Activated effector memory CD4-positive, alpha-beta T cell treated with Interleukin-2 at 50 U/mL for 16 hours (primary cell): ENCODE measurements at regions not wholly inside any gene's neighbourhood (a gene's known extent, or its start where the extent isn't known, plus 50 kb on each side); places are given as distances from the start of the nearest gene placed in this dataset.

Experiments used
- DNase-seq: peaks from one replicate; pipeline ENCODE4 v3.0.0-alpha.2; 2020

DNA sequence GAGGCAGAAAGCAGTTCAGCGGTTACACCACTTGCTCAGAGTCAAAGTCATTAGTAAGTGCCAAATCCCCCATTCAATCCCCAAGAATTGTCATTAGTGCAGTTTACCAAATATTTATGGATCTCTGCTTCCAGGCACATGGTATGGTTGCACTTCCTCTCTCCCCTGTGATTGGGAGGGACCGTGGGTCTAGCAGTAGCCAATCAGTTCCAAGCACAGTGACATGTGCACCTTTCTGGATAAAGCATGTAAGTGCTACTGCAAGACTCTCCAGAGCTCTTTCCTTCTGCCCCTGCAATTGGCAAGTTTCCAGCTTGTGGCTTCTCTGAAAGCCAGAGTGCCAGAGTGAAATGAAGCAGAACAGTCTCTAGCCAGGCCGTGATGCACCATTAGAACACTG, 85.3 kb upstream of the FLRT2 start:
- no peak for DNase-seq

DNA sequence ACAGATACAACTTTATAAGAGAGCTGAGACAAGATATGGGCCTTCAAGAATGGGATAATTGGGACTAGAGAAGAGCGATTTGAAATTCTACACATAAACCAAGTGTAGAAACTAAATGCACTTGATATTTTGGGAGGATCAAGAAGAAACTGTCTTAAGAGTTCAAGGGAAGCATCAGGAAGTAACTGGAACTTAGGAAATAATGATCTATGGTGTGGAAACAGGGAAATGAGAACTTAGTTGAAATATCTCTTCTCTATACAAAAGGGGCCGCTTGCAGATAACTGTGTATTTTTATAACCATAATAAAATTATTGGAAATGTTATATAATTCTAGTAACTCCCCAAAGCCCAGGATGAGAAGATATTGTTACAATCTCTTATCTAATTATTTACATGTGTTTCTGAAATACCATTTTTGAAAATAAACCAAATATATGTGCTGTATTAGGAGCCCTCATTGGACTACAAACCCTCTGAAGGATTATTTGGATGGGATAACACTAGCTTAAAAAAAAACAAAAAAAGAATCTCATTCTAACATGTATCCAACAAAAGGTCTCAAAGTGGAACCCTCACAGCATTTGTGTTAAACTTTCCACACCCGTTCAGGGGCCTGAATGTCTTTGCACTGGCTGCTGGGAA, 84.7 kb upstream of the FLRT2 start:
- no peak for DNase-seq

DNA sequence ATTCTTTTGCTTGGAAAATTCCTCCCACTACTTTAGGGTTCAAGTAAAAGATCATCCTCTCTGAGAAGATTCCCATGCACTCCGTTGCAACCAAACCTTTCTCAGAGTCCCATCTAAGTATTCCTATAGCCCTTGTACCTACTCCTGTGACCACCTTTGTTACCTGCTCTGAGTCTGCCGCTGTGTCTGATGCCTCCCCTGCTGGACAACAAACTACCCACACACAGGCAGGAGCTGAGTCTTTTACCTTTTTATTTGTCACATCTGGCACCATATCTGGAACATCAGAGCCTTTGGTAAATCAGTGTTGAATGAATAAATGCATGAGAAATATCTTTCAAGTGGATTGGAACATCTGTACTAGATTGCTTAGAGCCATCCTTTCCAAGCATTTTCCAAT, 82.1 kb upstream of the FLRT2 start:
- no peak for DNase-seq

DNA sequence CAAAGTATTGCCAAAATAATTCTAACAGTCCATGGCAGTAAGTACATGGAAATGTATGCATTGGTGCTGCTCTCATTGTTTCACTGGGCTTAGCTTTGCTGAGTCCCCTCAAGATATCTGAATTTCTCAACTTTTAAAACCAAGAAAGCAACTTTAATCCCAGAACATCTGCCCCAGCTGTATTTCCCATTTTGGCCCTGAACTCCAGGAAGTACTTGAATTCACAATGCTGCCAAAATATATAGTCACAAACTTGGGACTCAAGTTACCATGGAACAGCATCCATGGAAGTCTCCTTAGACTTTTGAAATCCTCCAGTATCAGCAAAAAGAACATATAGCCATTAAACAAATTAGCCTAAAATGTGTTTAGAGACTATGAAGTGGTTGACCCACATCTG, 78.5 kb upstream of the FLRT2 start:
- no peak for DNase-seq

DNA sequence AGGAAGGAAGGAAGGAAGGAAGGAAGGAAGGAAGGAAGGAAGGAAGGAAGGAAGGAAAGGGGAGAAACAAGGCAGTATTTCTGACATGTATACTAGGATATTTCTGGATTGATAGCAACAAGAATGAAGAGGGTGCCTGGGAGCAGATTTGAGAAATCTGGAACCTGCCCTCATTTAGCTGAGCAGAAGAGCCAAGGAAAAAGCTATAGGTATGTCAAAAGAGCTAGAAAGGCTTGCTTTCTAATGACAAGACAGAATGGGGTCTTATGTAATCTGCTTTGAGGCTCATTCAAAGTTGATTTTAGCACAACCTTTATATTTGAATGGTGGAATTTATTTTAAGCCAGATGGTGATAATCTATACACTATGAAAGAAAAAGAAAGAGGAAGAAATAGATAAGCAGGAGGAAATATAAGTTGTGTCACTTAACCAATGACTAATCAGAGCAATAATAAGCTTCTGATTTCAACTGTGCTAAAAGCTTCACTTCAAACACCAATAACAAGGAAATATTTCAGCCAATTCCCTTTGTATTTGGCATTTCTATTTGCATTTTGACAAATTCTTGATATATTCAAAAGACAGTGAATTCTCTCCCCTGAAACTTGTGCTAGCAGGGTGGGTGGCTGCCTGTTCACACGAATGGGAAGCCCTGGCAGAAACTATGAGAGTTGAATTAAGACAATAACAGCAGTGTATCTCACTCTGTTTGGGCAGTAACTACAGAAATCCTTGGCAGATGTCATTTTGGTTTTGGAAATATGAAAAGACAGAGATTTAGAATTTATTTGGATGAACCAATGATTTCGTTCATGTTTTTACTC, 76.3 kb upstream of the FLRT2 start:
- DNase-seq, result no peak

DNA sequence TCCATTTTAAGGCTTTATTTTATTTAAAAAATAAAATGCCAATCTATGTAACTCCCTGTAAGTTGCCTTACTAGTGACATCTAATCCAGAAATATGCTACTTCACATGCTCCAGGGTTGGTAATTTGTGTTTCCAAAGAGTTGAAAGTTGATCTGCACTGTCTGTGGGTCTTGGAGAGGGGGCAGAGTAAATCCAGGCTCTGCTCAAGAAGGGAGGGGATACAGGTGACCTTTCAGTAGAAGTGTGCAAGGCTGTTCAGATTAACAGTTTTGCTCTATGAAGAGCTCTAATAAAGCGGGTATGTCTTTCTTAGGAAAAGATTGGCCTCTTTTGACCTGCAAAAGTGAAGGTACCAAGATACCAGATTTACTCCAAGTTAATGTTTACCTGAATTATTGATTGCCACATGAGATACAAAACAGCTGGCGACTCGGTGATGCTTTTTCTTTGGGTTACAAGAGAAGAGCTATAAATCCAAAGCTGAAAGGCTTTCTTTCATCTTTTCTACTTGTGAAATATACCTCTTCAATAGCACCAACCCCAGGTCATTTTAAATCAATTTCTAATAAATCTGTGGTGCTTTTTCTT, 75.6 kb upstream of the FLRT2 start:
- DNase-seq, result no peak

DNA sequence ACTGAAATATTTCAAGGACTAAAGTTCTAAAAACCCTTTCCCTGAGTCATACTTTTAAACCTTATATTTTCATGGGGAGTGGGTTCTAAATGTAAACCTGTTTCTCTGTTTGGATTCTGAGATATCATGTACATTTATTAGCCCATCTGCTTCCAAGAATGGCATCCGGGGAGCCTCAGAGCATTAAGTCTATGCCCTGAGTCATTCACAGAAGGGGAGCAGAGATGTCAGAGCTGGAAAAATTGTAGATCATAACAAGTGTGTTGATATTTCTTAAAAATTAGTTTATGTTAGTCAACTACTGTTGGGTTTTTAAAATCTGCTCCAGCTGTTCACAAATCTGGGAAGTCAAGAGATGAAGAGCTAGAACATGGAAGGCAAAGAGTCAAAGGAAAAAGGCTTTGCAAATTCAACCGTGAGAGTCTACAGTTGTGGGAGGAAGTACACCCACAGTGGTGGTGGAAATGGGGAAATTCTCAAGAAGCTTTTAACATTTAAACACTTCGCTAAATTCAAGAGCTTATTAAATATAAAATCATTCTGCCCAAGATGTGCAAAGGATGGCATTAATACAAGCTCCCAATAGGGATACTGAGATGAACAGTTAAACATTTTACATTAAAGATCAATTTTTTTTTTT, 70.5 kb upstream of the FLRT2 start:
- no peak for DNase-seq

DNA sequence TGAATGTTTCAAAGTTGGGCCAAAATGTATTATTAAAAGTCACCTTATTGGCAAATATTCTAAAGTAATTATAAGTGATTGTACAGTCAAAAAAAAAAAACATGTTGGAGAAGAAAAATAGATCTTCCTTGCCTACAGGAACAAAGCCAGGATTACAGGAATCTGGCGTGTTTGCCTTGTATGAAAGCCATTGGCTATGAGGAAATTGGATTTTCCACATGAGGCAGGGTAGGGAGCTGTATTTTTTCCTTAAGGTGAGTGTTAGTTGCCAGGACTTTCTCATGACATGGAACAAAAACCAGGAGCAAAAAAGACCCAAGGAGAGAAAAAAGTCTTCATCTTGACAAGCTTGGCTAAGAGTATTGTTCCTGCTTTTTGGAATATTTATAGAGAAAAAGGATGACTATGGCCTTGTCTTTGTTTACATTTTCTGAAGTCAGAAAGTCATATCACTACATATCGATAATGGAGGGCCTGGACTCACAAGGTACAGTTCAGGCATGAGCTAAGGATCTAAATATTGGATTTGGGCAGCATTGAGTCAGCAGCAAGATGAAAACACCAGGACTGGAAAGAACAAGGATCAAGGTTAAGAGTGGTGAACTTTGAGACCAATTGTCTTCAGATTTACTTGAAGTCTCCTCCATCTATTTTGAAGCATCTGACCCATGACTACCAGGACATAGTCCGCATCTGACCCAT, 68.4 kb upstream of the FLRT2 start:
- DNase-seq, result no peak

DNA sequence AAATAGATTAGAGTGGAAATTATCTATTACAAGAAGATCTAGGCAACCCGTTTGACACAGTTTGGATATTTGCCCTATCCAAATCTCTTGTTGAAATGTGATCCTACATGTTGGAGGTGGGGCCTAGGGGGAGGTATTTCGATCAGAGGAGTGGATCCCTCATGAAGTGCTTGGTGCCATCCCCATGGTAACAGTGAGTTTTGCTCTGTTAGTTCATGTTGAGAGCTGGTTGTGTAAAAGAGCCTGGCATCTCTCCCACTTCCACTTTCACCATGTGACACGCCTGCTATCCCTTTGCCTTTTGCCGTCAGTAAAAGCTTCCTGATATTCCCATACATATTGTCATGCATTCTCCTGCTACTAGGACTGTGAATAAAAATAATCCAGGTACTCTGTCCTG, 66.4 kb upstream of the FLRT2 start:
- no peak for DNase-seq

DNA sequence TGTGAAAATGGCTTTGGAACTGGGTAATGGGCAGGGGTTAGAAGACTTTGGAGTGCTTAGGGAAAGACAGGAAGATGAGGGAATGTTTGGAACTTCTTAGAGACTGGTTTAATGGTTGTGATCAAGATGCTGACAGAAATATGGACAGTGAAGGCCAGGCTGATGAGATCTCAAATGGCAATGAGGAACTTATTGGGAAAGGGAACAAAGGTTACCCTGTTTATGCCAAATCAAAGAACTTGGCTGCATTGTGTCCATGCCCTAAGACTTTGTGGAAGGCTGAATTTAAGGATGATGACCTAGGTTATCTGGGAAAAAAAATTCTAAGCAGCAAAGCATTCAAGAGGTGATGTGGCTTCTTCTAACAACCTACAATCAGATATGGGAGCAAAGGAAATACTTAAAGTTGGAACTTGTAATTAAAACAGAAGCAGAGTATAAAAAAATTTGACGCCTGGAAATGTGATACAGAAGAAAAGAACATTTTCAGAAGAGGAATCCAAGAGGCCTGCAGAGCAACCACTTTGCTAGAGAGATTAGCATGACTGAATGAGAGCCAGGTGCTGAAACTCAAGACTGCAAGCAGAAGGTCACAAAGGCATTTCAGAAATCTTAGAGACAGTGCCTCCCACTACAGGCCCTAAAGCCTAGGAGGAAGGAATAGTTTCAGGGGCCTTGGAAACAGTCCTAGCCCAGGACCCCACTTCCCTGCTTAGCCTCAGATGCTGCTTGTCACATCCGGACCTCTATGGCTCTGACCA, 65.6 kb upstream of the FLRT2 start:
- no peak for DNase-seq

DNA sequence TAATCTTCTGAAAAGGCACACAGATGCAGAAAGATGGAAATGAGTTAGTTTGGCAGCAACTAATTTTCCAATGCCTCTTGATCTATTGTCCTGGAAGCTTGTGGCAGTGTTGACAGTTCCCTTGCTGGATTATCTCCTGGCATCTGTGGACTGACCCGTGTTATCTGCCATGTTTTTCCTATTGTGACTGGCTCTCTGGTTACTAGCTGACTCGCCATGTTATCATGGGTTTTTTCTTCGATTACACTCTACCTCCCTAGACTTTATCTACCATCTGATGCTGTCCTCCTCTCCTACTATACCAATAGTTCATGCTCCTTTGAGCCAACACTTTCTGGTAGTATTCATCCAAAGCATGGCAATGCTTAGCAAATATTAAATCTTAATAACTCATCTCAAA, 63.3 kb upstream of the FLRT2 start:
- DNase-seq, result no peak

DNA sequence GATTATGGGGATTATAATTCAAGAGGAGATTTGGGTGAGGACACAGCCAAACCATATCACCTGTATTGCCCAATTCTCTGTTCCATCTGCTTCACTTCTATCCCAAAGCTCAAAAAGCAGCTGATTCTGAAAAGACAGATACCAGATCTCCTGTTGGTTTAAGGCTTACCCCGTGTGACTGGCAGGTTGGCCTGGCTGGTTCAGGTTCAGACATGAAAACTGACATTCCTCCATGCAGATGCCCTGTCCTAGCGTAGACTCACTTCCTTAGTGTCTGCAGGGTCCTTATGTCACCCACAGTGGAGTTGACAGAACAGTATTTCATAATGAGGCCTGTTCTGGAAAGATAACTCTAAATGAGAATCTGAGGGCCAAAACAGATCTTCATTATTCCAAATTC, 61.1 kb upstream of the FLRT2 start:
- no peak for DNase-seq

DNA sequence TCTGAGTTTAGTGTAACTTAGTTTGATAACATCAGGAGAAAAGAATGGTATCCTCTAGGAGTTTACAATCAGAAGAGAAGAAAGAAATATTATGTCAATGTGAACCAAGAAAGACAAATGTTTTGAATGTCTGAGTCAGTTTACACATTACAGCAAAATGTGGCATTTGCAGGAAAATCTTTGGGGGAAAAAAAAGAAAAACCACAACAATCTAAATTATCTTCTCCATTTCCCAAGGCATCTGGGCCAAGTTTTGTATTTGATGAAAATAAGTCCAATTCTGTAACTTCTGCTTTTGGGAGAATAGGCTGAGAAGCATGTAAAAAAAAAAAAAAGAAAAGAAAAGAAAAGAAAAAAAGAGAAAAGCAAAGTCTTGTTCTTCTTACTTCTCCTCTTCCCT, 58.8 kb upstream of the FLRT2 start:
- DNase-seq, result no peak

DNA sequence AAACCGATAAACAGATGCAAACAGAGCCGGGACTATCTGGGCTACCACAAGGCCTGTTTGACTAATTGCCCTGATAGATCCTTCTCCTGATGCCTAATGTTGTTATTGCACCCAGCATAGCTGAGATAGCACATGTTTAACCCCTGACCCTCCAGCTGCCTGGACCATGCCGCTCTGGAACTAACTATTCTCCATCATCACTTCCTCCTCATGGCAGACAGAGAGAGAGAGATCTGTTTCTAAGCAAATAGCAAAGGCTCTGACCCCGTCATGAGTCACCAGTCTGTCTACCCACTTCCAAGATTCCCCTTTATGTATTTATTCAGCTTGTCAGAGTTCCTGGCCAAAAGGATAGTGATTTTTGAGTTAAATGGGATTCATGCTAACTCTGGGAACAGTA, 58.2 kb upstream of the FLRT2 start:
- DNase-seq, result no peak

DNA sequence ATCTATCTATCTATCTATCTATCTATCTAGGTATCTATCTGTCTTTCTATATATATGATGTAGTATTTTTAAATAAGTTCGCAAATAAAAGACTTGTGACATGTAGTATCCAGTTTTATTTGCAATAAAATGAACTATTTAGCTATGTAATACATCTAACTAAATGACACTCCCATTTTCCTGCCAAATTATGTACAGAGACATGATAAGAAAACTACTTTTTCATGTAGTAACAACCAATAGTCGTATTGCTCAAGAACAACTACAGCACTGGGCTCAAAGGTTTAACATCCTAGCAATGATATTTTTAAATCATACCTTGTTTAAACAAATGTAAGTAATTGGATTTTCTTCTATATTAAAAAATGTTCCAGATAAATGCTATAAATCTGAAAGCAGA, 55.5 kb upstream of the FLRT2 start:
- DNase-seq, result no peak

DNA sequence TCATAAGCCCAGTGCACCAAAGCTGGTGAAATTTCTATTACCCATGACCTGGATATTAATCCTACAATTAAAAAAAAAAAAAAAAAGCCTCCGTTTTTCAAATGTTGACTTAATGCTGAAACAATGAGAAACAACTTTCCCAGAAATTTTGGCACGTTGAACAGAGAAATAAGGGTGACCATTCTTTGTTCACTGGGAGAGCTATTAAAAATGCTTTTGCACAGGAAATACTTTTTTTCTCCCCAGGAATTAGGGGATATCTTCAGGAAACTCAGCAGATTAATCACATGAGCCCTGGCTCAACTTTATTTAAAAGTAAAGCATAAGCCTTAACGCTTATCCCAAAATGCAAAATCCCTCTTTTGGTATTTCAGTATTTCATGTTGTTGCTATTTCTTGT, 54.8 kb upstream of the FLRT2 start:
- no peak for DNase-seq

DNA sequence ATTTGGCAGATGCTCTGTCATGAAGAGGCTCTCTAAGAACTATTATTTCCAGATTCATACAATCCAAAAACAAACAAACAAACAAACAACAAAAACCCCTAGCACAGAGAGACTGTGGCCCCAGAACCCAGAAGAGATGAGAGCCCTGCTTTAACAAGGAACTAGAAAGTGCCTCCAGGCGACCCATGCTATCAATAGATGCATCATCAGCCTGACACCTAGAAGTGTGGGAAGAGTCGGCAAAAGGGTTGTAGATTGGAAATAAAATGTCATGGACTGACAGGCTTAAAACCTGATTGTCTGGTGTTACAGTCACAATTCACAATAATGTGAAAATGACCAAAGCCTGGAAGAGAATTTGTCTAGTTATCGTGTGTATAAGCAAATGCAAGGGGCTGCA, 50.6 kb upstream of the FLRT2 start:
- DNase-seq, result no peak

DNA sequence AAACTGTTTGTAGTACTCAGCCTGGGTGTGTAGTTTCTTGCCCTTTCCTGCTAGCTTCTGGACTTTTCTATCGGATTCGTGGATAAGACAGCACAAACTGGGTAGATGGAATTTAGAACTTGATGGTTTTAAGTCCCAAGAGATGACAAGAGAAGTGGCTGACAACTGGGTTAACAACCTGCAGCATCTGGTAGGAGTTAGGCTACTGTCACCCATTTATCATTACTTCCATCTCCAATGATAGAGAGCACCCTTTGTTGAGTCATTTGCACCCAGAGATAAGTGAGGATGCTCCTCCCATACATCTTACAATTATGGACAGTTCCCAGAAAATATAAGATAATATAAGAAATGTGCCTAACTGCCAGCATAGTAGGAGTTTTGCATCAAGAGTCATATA, 50.2 kb upstream of the FLRT2 start:
- DNase-seq, result no peak
